GM12891 (cell line): ENCODE measurements at regions not wholly inside any gene's neighbourhood (a gene's known extent, or its start where the extent isn't known, plus 50 kb on each side); places are given as distances from the start of the nearest gene placed in this dataset.

Experiments
- POLR2A ChIP-seq: IDR thresholded peaks from 2 replicates; pipeline ENCODE4 v1.6.1; 2011; ENCODE audit warnings: low read depth, low read length, control low read depth
- POLR2AphosphoS5 ChIP-seq: IDR thresholded peaks from 2 replicates; pipeline ENCODE4 v1.6.1; 2011; ENCODE audit warnings: low read depth, low read length, control low read depth
- POU2F2 ChIP-seq: IDR thresholded peaks from 2 replicates; pipeline ENCODE4 v1.6.1; 2011; ENCODE audit warnings: low read depth, mild to moderate bottlenecking, control low read depth, low read length, moderate library complexity
- SPI1 ChIP-seq: IDR thresholded peaks from 2 replicates; pipeline ENCODE4 v1.6.1; 2011; ENCODE audit warnings: low read depth, low read length, control low read depth
- TAF1 ChIP-seq: IDR thresholded peaks from 2 replicates; pipeline ENCODE4 v1.6.1; 2011; ENCODE audit warnings: low read depth, low read length, control low read depth

DNA sequence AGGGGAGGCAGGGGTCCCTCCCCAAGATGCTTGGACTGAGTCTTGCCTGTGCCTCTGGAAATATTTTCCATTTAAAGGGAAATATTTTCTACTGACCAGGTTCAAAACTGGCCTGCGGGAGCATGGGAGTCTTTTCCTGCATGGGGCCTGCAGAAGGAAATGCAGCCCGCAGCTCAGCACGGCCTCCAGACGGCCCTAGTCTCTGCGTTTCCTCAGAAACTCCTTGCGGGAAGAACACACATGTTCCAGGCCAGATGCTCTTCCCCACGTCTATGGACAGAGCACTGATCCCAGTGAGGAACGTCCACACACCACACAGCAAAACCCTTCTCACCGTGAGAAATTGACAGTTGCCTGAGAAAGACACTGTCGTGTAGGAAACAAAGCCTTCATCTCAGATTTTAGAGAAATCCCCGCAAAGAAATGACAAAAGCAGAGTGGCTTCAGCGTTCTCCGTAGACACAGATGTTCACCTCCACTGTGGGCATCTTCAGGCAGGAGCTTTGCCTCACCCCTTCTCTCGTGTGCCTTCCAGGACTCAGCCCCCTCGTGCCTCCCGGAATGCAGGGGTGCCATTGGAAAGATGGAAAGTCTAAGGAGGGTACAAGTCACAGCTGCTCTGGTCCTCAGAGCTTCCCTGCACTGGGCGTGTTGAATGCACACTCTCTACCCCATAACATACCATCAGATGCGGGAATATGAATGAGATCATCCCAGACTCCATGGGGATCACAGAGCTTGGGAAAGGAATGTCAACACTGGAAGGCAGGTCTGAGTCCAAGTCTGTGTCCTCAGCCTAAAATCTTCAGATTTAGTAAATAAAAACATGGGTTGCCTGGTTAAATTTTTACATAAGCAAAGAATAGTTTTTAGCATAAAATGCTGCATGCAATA, 438.7 kb upstream of the SALL3 start:
- no peak for TF ChIP-seq SPI1
- TF ChIP-seq POLR2A: no peak
- TF ChIP-seq POLR2AphosphoS5: no peak
- no peak for TF ChIP-seq TAF1
- no peak for TF ChIP-seq POU2F2
